GM12878 (cell line): ENCODE measurements at regions not wholly inside any gene's neighbourhood (a gene's known extent, or its start where the extent isn't known, plus 50 kb on each side); places are given as distances from the start of the nearest gene placed in this dataset.

Source experiments
- FOXM1 ChIP-seq: IDR thresholded peaks from 2 replicates; pipeline ENCODE4 v1.6.1; 2012; ENCODE audit warnings: low read depth, mild to moderate bottlenecking, inconsistent platforms, low read length, moderate library complexity
- GATAD2B ChIP-seq: fragments of 450-650 bp; conservative IDR thresholded peaks from 2 replicates; pipeline ENCODE4 v1.6.1; 2017; ENCODE audit warnings: low read depth, mild to moderate bottlenecking, moderate library complexity
- NBN ChIP-seq: fragments of 450-650 bp; IDR thresholded peaks from 2 replicates; pipeline ENCODE4 v1.6.1; 2016
- NFYB ChIP-seq: IDR thresholded peaks from 2 replicates; pipeline ENCODE4 v1.6.1; 2011; ENCODE audit warnings: low read depth, mild to moderate bottlenecking, low read length, improper control_type of control experiment, moderate library complexity; ENCODE audit not compliant: insufficient read depth
- NR2C2 ChIP-seq: IDR thresholded peaks from 2 replicates; pipeline ENCODE4 v1.6.1; 2011; ENCODE audit warnings: borderline replicate concordance, low read depth; ENCODE audit not compliant: control insufficient read depth, insufficient read length
- NR2F1 ChIP-seq: fragments of 450-650 bp; conservative IDR thresholded peaks from 2 replicates; pipeline ENCODE4 v1.6.1; 2017; ENCODE audit warnings: mild to moderate bottlenecking
- POLR2A ChIP-seq: IDR thresholded peaks from 2 replicates; pipeline ENCODE4 v1.6.1; 2011; ENCODE audit warnings: low read depth, mild to moderate bottlenecking, low read length
- RAD21 ChIP-seq: IDR thresholded peaks from 2 replicates; pipeline ENCODE4 v1.6.1; 2011; ENCODE audit warnings: mild to moderate bottlenecking, low read depth, low read length, moderate library complexity; ENCODE audit not compliant: insufficient read depth
- SIX5 ChIP-seq: IDR thresholded peaks from 2 replicates; pipeline ENCODE4 v1.6.1; 2011; ENCODE audit warnings: mild to moderate bottlenecking, low read depth, low read length, moderate library complexity; ENCODE audit not compliant: severe bottlenecking
- TARDBP ChIP-seq: IDR thresholded peaks from 2 replicates; pipeline ENCODE4 v1.6.1; 2016; ENCODE audit warnings: borderline replicate concordance
- YY1 ChIP-seq: IDR thresholded peaks from 2 replicates; pipeline ENCODE4 v1.6.1; 2011; ENCODE audit warnings: low read depth, mild to moderate bottlenecking, low read length
- ZNF384 ChIP-seq: IDR thresholded peaks from 2 replicates; pipeline ENCODE4 v1.6.1; 2012; ENCODE audit warnings: low read depth, mild to moderate bottlenecking, low read length, improper control_type of control experiment, borderline replicate concordance
- TF ChIP-seq, protein P1 (sequence below): IDR thresholded peaks from 2 replicates; pipeline ENCODE4 v1.6.1; 2012; ENCODE audit warnings: low read depth, low read length, improper control_type of control experiment
- TF ChIP-seq, protein P2 (sequence below), 3 experiments: IDR thresholded peaks in 2 of 3; conservative IDR thresholded peaks in 1 of 3; 2 replicates each; pipeline ENCODE4 v1.5.1; 2011; ENCODE audit warnings: low read depth in 3 of 3, low read length in 3 of 3, mild to moderate bottlenecking in 3 of 3, control low read depth in 2 of 3, moderate library complexity in 2 of 3, inconsistent platforms in 1 of 3, mixed read lengths in 1 of 3; ENCODE audit not compliant: control insufficient read depth in 2 of 3, insufficient read depth in 1 of 3; ENCODE audit errors: extremely low read depth in 1 of 3

DNA sequence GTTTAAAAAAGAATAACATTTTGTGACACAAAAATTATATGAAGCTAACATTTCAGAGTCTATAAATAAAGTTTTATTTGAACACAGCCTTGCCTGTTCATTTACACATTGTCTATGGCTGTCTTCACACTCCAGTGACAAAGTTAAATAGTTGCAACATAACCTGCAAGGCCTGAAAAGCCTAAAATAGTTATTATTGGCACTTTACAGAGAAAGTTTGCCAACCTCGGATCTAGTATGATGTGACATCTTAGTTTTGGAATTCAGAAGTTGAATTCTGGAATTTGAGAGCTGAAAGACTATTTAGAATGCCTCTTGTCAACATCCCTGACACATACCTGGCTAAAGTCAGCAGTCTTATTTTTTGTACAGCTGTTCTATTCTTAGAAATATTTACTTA is 68.3 kb downstream of the DYRK2 start:
- TF ChIP-seq YY1 (no peak), NR2C2 (no peak), RAD21 (no peak), TARDBP (no peak), NR2F1 (no peak), POLR2A (no peak), SIX5 (no peak), NFYB (no peak), NBN (no peak), FOXM1 (no peak), GATAD2B (no peak), ZNF384 (no peak)
- TF ChIP-seq, protein P1, sequence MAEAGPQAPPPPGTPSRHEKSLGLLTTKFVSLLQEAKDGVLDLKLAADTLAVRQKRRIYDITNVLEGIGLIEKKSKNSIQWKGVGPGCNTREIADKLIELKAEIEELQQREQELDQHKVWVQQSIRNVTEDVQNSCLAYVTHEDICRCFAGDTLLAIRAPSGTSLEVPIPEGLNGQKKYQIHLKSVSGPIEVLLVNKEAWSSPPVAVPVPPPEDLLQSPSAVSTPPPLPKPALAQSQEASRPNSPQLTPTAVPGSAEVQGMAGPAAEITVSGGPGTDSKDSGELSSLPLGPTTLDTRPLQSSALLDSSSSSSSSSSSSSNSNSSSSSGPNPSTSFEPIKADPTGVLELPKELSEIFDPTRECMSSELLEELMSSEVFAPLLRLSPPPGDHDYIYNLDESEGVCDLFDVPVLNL = no peak
- TF ChIP-seq, protein P2, sequence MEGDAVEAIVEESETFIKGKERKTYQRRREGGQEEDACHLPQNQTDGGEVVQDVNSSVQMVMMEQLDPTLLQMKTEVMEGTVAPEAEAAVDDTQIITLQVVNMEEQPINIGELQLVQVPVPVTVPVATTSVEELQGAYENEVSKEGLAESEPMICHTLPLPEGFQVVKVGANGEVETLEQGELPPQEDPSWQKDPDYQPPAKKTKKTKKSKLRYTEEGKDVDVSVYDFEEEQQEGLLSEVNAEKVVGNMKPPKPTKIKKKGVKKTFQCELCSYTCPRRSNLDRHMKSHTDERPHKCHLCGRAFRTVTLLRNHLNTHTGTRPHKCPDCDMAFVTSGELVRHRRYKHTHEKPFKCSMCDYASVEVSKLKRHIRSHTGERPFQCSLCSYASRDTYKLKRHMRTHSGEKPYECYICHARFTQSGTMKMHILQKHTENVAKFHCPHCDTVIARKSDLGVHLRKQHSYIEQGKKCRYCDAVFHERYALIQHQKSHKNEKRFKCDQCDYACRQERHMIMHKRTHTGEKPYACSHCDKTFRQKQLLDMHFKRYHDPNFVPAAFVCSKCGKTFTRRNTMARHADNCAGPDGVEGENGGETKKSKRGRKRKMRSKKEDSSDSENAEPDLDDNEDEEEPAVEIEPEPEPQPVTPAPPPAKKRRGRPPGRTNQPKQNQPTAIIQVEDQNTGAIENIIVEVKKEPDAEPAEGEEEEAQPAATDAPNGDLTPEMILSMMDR (IDR thresholded peaks at IDR 0.05 in 2 of 3, conservative IDR thresholded peaks at IDR 0.05 in 1 of 3; ENCODE audit: control insufficient read depth in 2 of 3, extremely low read depth in 1 of 3, insufficient read depth in 1 of 3, low read depth in 3 of 3, low read length in 3 of 3) = no peak
